NCI-H69 (cell line): ENCODE measurements at regions not wholly inside any gene's neighbourhood (a gene's known extent, or its start where the extent isn't known, plus 50 kb on each side); places are given as distances from the start of the nearest gene placed in this dataset.

Experiments
- DNase-seq: peaks from one replicate; lab custom pipeline; 2025; lab: John Stamatoyannopoulos, UW

GRCh38 chr10:4109469-4109868 is 324.5 kb upstream of the KLF6 start:
- DNase-seq = no peak

- DNase-seq = no peak
Observed at GRCh38 chr10:4108693-4109092, 323.7 kb upstream of the KLF6 start.

DNA sequence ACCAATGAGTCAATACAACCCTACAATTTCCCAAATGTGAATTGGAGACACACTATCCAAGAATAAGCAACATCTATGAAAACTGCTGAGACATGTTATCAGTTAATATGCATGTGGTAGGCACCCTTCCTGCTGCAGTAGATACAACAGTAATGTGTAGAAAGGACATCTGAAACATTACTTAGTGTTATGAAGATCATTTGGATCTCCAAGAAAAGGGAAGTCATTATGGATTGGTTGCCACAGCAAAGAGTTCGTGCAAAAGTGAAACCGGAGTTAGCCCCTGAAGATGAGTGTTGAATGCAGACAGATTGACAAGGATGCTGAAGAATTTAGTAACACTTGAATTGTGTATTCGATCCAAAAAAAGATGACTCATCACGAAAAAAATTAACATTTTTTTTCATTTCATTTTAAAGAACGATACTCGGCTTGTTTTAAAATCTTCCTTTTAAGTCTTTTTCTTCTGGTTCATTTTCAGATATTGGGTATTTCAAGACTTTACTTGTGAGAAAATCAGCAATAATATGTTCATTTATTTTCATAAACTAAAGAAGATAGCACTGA is 322.4 kb upstream of the KLF6 start:
- no peak for DNase-seq

DNA sequence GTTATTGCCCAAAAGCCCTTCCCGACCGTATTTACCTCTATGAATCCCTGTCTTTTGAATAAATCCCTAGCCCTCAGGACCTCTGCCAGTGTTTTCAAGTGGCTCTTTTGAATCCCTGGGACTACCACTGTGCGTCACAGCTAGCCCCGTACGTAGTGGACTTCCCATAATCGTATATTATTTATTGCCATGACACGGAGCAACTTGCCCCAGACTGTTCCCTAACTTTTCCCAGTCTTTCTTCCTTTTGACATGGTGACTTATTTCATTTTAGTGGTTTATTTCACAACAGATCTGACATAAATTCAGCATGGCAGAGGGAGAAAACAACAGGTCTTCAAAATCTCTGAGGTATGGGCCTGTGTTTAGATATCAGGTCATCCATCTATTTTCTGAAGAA is 318.6 kb upstream of the KLF6 start:
- DNase-seq = no peak

- no peak for DNase-seq
Observed at GRCh38 chr10:4102802-4103344, 317.9 kb upstream of the KLF6 start.

- no peak for DNase-seq
Observed at GRCh38 chr10:4101918-4102654, 317.1 kb upstream of the KLF6 start.

GRCh38 chr10:4100380-4100779 is 315.4 kb upstream of the KLF6 start:
- no peak for DNase-seq

GRCh38 chr10:4099202-4099601 is 314.2 kb upstream of the KLF6 start:
- DNase-seq = no peak

DNA sequence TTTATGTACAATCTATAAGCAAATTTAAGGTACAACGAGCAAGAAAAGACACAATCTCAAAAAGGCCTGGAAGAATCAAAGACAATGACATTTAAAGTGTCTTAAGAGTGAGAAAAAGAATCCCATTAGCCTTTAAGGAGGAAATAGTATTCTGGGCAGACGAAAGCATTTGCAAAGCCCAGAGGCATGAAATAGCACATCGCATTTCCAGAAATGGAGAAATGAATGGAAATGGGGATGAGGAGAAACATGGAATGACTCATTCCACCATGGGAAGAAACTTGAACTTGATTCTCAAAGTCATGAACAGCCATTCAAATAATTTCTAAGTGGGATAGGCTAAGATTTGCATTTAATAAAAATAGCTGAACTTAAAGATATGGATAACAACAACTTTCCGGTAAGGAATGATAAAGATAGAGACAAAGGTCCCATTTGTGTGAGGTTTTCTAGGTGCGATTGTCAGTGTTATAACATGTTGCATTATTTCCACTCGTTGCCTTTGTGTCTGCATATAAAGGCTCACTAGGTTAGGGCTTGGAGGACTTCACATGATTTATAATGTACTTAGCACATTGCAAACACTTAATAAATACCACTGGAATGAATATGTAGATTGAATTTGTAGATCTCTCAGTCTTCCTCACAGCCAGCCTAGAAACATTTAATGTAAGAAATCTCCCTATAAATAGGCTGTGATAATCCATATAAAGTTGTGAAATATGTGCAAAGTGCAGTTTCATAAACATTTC is 310.3 kb upstream of the KLF6 start:
- DNase-seq = no peak

DNA sequence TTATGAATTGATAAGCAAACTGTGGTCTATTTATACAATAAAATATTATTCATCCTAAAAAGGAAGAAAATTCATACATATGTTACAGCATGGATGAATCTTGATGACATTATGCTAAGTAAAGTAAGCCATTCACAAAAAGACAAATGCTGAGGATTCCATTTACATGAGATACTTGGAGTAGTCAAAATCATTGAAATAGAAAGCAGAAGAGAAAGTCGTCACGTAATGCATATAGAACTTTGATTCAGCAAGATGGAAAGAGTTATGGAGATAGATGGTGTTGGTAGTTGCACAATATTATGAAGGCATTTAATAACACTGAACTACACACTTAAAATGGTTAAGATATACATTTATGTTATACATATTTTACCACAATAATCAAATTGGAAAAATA is 309.7 kb upstream of the KLF6 start:
- DNase-seq = no peak

DNA sequence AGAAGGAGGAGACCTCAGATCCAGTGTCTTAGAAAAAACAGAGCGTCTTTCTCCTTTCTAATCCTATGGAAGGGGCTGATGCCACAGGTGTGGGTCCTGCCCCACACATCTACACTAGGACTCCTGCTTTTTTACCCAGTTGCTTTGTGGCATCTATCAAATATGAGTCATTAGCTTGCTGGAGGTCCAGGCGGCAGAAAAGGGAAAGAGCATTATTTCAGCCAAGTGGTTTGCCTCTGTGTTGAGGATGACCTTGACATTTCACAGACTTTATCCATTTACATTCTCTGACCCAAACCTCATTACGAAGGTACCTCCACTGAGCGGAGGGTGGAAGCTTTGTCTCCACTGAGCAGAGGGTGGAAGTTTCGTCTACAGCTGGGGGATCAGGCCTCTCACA is 308.4 kb upstream of the KLF6 start:
- no peak for DNase-seq

GRCh38 chr10:4088354-4089066 is 303.5 kb upstream of the KLF6 start:
- DNase-seq = no peak

DNA sequence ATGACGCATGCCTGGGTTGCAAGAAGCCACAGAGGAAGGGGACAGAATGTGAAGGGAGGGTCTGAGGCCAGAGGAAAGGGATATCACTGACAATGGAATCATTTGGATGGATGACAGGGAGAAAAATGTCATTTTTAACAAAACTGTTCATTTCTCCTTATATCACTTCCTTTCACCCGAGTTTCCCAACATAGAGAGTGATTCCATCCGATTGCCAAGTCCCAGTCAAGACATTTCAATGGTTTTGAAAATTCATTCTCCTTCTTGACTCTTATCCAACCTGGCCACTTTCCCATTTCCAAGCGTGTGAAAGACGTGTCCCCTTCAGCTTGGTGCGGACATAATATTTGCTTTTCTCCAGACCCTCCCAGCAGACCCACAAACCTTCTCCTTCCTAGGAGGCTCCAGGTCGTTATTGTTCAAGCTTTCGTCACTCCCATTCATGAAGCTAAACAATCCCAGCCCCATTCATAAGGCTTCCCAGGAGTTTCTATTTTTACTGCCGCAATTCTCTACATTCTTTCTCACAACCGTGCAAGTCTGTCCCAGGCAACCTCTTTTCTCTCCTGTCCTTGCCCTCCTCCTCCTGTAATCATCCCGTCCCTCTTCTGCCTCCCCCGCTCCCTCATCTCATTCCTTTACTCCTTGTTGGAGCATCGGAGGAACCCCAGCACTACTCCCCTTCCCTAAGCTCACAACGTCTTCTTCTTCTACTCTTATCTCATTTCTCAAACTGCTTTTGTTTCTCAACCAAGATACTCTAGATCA is 301.3 kb upstream of the KLF6 start:
- DNase-seq = no peak

GRCh38 chr10:4083509-4084003 is 298.5 kb upstream of the KLF6 start:
- no peak for DNase-seq

DNA sequence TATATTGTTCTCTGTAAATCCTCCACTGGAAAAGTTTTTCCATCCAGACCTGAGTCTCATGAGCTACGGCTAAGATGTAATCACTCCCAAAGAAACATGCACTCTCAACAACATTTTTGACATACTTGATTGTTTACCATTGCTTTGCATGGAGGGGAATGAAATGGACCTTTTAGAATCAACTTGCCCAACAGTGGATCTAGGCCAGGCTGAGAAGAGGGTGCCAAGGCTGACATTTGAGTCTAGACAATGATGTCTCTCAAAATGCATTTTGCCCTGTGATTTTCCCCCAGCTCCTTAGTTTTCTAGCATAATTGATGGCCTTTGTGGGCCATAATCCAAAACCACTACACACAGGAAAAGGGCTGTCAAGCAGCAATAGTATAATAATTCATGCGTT is 297.9 kb upstream of the KLF6 start:
- DNase-seq = no peak

GRCh38 chr10:4081685-4082111 is 296.7 kb upstream of the KLF6 start:
- DNase-seq = no peak

GRCh38 chr10:4080225-4080805 is 295.3 kb upstream of the KLF6 start:
- no peak for DNase-seq

DNA sequence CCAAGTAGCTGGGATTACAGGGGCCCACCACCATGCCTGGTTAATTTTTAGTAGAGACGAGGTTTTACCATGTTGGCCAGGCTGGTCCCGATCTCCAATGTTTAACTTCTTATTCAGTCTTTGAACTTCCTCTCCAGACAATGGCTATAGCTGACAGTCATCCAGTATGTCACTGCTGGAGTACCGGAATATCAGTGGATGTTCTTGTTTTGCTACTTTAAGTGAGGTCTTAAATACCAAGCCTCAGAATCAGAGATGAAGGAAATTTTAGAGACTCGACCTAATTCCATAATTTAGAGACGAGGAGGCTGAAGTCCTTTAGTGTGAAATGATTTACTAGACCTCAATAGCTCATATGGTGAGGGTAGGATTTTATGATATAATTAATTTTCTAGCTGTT is 294.8 kb upstream of the KLF6 start:
- DNase-seq = no peak

- DNase-seq = no peak
Observed at GRCh38 chr10:4077804-4078203, 292.8 kb upstream of the KLF6 start.

DNA sequence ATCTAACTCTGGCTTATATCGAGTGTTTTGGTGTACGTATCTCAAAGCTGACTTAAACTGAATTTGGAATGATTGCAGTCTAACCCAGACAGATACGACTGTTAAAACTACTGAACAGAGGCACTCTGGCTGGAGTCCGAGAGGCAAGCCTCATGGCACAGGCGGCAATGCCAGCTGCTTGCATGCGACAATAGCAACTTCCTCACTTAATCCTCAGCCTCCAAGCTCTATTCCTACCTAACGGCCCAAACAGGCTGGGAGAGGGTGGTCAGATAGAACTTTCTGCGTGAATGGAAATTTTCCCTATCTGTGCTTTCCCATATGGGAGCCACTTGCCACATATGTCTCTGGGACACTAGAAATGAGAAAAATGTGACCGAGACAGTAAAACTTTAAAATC is 292.0 kb upstream of the KLF6 start:
- DNase-seq = no peak

DNA sequence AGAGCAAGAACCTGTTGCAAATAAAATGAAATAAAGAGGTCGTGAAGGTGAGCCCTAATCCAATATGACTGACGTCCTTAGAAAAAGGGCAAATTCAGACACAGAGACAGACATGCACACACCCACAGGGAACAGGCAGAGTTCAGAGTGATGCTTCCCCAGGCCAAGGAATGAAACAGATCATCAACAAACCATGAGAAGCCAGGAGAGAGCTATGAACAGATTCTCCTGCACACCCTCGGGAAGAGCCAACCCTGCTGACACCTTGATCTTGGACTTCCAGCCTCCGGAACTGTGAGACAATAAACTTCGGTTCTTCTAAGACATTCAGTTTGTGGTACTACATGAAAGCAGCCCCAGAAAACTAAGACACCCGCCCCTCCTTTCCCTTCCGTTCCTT is 290.4 kb upstream of the KLF6 start:
- no peak for DNase-seq
